Pancreas (tissue), 10 donors: ENCODE measurements at regions not wholly inside any gene's neighbourhood (a gene's known extent, or its start where the extent isn't known, plus 50 kb on each side); places are given as distances from the start of the nearest gene placed in this dataset.

Experiments
- ATAC-seq, 4 donors: fragments of 200-7000 bp; cut with Tn5 transposase; one replicate each; pipeline versions ENCODE4 v1.8.0 to v1.9.1; 2020; ENCODE audit warnings: mild to moderate bottlenecking in 4 of 4, moderate library complexity in 4 of 4
- DNase-seq, 6 donors: peaks; one replicate each; pipeline ENCODE4 v3.0.0-alpha.2; 2020
- FAIRE-seq: peaks from 2 replicates; lab custom pipeline; 2012; peaks lifted over from hg19 to GRCh38; lab: Jason Lieb, UNC
- H3K27ac ChIP-seq, 4 donors: fragments of 200-600 bp; sonication (generic); 1 replicate in 3 of 4; 2 replicates in 1 of 4; pipeline versions ENCODE4 v1.5.0 to v1.8.0; 2020
- H3K27me3 ChIP-seq, 4 donors: fragments of 200-600 bp; one replicate each; pipeline ENCODE4 v1.8.0; 2021
- H3K36me3 ChIP-seq, 3 donors: fragments of 200-600 bp; sonication (generic) in 1 of 3; one replicate each; pipeline versions ENCODE4 v1.5.0 to v1.8.0; 2020 to 2021
- H3K4me1 ChIP-seq, 3 donors: fragments of 200-600 bp; one replicate each; pipeline ENCODE4 v1.8.0; 2021
- H3K4me3 ChIP-seq, 4 donors: fragments of 200-600 bp; sonication (generic) in 2 of 4; one replicate each; pipeline versions ENCODE4 v1.5.0 to v1.8.0; 2020 to 2021
- H3K9me3 ChIP-seq, 4 donors: fragments of 200-600 bp; one replicate each; pipeline ENCODE4 v1.8.0; 2021
- WGBS, 2 donors: extraction: QIAGEN DNeasy Blood & Tissue Kit; methylation state at CpG; one replicate each; pipeline ENCODE4 v1.1.7; 2013; 5-methylcytosine and 5-hydroxymethylcytosine counted together
- intact Hi-C, 3 donors: fragments of 100-400 bp; cut with DNase I; formaldehyde crosslinking; loops; one replicate each; pipeline versions ENCODE4 v1.11.1 to v1.14.2; 2022
- TF ChIP-seq, protein P1 (sequence below), 4 donors: fragments of 200-600 bp; sonication (generic) in 3 of 4; IDR thresholded peaks; one replicate each; pipeline versions ENCODE4 v1.5.0 to v1.8.0; 2021; ENCODE audit warnings: antibody characterized with exemption in 4 of 4
- donor health status: healthy with polysubstance abuse.
- donor health status: DM: no; HTN: no; CAD: no; lungs with moderate emphysema.
- donor health status: DM: no; HTN: no; CAD: no.
- donor health status: control.
- donor health status: control.
- donor health status: Bipolar disorder and iron deficiency.
- donor health status: DM: yes; HTN: yes; CAD: no.
- donor health status: DM: no; HTN: no; CAD: no.
- donor health status: DM: no; HTN: no; CAD: no.
- donor health status: DM: yes; HTN: yes; CAD: no.

DNA sequence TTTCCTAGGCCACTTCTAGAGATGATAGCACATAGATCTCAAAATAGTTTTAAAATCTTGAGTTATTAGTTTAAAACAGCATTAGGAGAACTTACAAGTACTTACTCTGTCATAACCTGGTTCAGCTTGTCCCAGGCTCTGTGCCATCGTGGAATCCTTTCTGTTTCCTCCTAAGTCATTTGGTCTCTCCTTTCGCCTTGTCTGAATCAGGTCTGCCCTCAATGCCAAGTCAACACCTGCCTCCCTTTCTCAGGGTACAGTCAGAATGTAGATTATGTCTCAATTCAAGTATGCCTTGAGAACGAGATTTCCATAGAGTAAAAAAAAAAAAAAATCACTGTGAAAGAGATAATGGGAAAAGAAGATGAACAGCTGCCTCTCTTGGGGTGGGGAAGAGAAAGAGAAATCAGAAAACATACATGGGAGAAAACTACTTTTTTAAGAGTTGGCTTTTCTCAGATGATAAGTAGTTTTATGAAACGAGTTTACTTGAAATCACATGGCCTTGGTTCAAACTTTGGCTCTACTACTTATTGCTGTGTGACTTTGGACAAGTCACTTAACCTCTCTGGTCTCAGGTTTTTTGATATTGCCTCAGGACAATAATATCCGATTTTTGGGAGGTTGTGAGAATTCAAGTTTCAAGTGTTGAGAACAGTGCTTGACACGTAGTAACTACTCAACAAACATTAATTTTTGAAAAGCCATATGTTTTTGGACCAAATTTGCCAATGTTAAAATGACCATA, 219.8 kb downstream of the SQOR start:
- DNase-seq (peak in 4 of 6 donors; percentile 71 to 80 (median 76)), ATAC-seq (peak; percentile 77 to 88 (median 84)), FAIRE-seq (no peak)
- Histone ChIP-seq H3K27ac (peak overlapping the region; percentile 29 to 53 (median 48)), H3K36me3 (no peaks in the 10 kb centered on the region), H3K4me1 (peaks cover 0 to 20% (median 15%) of the 10 kb centered on the region in 3 donors), H3K9me3 (no peaks in the 10 kb centered on the region), H3K27me3 (no peaks in the 10 kb centered on the region), H3K4me3 (no peak overlapping the region)
- TF ChIP-seq, protein P1, sequence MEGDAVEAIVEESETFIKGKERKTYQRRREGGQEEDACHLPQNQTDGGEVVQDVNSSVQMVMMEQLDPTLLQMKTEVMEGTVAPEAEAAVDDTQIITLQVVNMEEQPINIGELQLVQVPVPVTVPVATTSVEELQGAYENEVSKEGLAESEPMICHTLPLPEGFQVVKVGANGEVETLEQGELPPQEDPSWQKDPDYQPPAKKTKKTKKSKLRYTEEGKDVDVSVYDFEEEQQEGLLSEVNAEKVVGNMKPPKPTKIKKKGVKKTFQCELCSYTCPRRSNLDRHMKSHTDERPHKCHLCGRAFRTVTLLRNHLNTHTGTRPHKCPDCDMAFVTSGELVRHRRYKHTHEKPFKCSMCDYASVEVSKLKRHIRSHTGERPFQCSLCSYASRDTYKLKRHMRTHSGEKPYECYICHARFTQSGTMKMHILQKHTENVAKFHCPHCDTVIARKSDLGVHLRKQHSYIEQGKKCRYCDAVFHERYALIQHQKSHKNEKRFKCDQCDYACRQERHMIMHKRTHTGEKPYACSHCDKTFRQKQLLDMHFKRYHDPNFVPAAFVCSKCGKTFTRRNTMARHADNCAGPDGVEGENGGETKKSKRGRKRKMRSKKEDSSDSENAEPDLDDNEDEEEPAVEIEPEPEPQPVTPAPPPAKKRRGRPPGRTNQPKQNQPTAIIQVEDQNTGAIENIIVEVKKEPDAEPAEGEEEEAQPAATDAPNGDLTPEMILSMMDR (IDR thresholded peaks at IDR 0.05): no peak
- intact Hi-C loops: no loop called here
- 36 to 39% methylated on average over 6 of the region's 6 CpGs for WGBS, 2 donors

DNA sequence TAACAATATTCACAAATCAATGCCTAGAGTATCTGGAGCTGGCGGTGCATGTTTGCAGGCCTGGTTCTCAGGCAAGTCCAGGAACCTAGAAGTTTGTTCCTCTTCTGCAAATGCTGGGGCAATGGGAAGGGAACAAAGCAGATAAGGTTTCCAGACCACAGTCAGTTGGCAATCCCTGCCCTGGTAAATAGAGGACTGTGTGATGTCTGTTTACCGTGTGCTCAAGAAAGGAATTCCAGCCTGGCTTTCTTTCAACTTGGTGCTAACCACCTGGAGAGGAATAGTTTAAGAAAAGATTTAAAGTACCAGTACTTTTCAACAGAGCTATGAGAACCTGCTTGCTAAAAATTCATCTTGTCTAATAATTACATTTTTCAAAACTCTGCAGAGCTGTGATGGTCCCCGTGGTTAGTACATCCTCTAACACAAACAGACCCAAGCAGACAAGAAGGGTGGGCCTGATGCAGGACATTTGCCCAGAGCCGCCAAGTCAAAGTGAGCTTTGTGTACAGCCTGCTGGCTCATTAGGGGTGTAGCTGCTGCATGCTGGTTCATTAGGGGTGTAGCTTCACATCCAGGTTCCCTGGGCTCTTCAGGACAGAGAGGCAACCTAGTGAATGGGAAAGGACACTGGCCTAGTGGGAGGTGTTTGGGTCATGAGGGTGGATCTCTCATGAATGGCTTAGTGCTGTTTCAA, 220.5 kb downstream of the SQOR start:
- TF ChIP-seq, protein P1 (IDR thresholded peaks at IDR 0.05): no peak
- WGBS, 2 donors: 19 to 23% methylated on average over 4 of the region's 4 CpGs
- FAIRE-seq (no peak), DNase-seq (peak in 3 of 6 donors; percentile 33 to 64 (median 51)), ATAC-seq (peak; percentile 70 to 90 (median 88))
- no peaks in the 10 kb centered on the region for H3K36me3 ChIP-seq
- H3K4me3 ChIP-seq: no peak overlapping the region
- H3K9me3 ChIP-seq: no peaks in the 10 kb centered on the region
- peaks cover 0 to 20% (median 15%) of the 10 kb centered on the region in 3 donors for H3K4me1 ChIP-seq
- peak overlapping the region in 3 of 4 donors; percentile 29 to 50 (median 45) for H3K27ac ChIP-seq
- intact Hi-C loops: no loop called here
- no peaks in the 10 kb centered on the region for H3K27me3 ChIP-seq

DNA sequence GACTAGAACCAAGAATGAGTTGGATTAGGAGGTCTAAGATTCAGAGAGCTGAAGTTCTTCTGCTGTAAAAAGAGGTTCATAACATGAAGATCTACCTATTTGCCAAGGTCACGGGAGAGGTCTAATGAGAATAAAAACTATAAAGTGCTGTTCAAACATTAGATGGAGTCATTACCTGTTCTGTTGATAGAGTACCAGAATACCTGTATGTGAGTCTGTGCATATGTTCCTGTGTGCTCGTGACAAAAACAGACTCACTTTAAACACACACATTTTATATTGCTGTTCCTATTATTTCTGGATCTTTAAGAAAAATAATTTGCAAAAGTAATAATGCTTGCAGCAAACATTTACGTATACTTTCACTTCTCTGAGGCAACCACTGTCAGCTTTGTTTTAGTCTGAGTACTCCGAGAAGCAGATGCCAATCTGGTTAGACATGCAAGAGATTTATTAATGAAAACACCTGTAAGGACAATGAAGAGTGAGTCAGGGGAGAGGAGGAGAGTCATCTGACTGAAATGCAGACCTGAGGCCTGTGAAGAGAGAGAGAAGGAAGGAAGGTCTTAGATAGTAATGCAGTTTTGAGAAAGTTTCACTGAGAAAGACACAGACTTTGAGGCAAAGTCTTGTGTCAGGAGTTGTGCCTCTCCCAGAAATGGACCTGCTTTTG, 221.2 kb downstream of the SQOR start:
- H3K36me3 ChIP-seq: no peaks in the 10 kb centered on the region
- DNase-seq (no peak), FAIRE-seq (no peak), ATAC-seq (peak; percentile 26 to 44 (median 30))
- H3K9me3 ChIP-seq: no peaks in the 10 kb centered on the region
- TF ChIP-seq, protein P1 (IDR thresholded peaks at IDR 0.05): no peak
- peak overlapping the region in 2 of 4 donors; percentile 45 to 50 for H3K27ac ChIP-seq
- intact Hi-C loops: no loop called here
- 34 to 42% methylated on average over 4 of the region's 4 CpGs for WGBS, 2 donors
- H3K27me3 ChIP-seq: no peaks in the 10 kb centered on the region
- H3K4me3 ChIP-seq: no peak overlapping the region
- peaks cover 0 to 20% (median 15%) of the 10 kb centered on the region in 3 donors for H3K4me1 ChIP-seq

DNA sequence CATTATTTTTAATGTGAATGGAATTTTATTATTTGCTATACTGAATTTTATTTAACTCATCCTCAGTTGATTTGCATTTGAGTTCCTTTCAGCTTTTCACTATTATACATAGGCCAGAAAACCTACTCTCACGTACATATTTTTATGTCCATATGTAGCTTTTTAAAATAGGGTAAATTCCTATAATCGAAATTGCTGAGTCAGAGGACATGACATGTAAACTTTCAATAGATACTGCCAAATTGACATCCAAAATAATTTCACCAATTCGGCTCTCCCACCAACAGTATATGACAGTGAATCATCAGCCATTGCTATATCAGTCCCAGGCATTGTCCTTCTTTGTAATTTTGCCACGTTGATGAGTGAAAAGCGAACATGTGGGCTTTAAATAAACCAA, 222.5 kb downstream of the SQOR start:
- intact Hi-C loops: no loop called here
- Histone ChIP-seq H3K27me3 (no peaks in the 10 kb centered on the region), H3K4me1 (peaks cover 0 to 20% (median 15%) of the 10 kb centered on the region in 3 donors), H3K36me3 (no peaks in the 10 kb centered on the region), H3K4me3 (no peak overlapping the region), H3K9me3 (no peaks in the 10 kb centered on the region), H3K27ac (no peak overlapping the region)
- TF ChIP-seq, protein P1 (IDR thresholded peaks at IDR 0.05): no peak
- FAIRE-seq (no peak), ATAC-seq (no peak), DNase-seq (no peak)
- WGBS, 2 donors: 91 to 94% methylated on average over 5 of the region's 5 CpGs
